ENCODE measurements at regions not wholly inside any gene's neighbourhood (a gene's known extent, or its start where the extent isn't known, plus 50 kb on each side); places are given as distances from the start of the nearest gene placed in this dataset.

DNA sequence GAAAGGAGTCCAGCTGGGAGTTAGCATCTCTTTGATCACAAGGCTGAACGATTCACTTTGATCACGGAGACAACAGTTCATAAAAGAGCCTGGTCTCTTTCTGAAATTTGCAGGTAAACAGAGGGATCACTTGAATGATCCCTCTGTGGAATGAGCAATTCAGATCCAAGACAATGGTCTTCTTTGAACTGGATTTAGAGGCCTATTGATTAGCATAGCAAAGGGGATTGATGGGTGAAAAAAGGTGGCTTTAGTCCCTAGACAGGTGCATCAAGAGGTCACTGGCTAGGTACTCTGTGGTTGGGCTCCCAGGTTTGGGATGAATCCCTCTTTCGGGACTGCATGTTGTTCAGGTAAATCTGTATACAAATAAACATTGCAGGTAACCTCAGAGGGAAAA is 223.8 kb upstream of the TAPT1 start (continued):
- TF ChIP-seq SMAD3 (CRISPR knock-in tag; conservative IDR thresholded peaks at IDR 0.05) = no peak

DNA sequence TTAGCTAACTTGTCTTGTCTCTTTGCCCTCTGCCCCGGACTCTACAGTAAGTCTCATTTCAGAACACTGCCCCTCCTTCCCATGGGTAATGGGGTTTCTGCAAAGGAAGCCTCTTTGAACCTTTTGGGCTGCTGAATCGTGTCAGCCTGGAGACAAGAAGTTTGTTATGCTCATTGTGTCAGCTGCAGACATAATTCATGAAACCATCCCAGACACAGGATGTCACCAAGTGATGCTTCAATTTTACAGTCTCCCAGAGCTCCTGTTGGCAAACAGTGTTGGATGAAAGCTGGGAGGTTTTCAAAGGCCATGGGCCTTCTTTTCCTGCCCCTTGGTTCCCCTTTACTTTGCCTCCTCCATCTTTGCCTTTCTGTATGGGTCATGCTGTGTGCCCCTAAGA is 223.1 kb upstream of the TAPT1 start:
- no peaks in the 10 kb centered on the region for H3K36me3 ChIP-seq (ENCODE audit: control insufficient read depth, insufficient read depth, low read length)
- no peak for ATAC-seq
- BruUV-seq (replicated peaks) = no TSS peak
- ChIA-PET CTCF (ENCODE audit: low intra/inter-chr PET ratio) (no interaction called here), POLR2A (no interaction called here)
- intact Hi-C loops (cut with micrococcal nuclease) (no loop called here), in situ Hi-C loops (cut with MboI) (no loop called here)
- no peaks in the 10 kb centered on the region for H3K4me1 ChIP-seq (replicated peaks in 1 of 2; ENCODE audit: control insufficient read depth in 2 of 2, insufficient read depth in 2 of 2, low read length in 2 of 2)
- H3K9me3 ChIP-seq (replicated peaks; ENCODE audit: control insufficient read depth, insufficient read depth, low read depth, low read length) = no peaks in the 10 kb centered on the region
- TF ChIP-seq ZSCAN32 (CRISPR knock-in tag; IDR thresholded peaks at IDR 0.05) (no peak), JUN (IDR thresholded peaks at IDR 0.05; ENCODE audit: borderline replicate concordance, low read depth, low read length) (no peak), JUN (CRISPR knock-in tag; IDR thresholded peaks at IDR 0.05; ENCODE audit: borderline replicate concordance) (no peak), GTF2F1 (IDR thresholded peaks at IDR 0.05; ENCODE audit: low read depth, low read length) (no peak), SMARCA4 (IDR thresholded peaks at IDR 0.05) (no peak), MBD2 (IDR thresholded peaks at IDR 0.05; ENCODE audit: borderline replicate concordance, low read depth) (no peak), TAF15 (IDR thresholded peaks at IDR 0.05; ENCODE audit: low read depth, low read length) (no peak)
- H2AFZ ChIP-seq (ENCODE audit: low read depth, low read length) = no peak overlapping the region
- no peaks in the 10 kb centered on the region for H4K20me1 ChIP-seq (replicated peaks; ENCODE audit: control insufficient read depth, insufficient read depth, low read length)
- no peak overlapping the region for H3K27ac ChIP-seq (ENCODE audit: extremely low read depth, low read depth, low read length)
- H3K9me1 ChIP-seq (ENCODE audit: control insufficient read depth, insufficient read depth, low read length) = no peaks in the 10 kb centered on the region
- no peak overlapping the region for H3K4me2 ChIP-seq (ENCODE audit: insufficient read depth, low read length)
- 0% methylated on average over 2 of the region's 2 CpGs for WGBS (ENCODE audit: insufficient coverage, low coverage, missing lambda C conversion rate)
- no peak overlapping the region for H3K4me3 ChIP-seq
- no peaks in the 10 kb centered on the region for H3K27me3 ChIP-seq (ENCODE audit: control insufficient read depth in 2 of 2, insufficient read depth in 2 of 2, low read length in 2 of 2)
- H3K9ac ChIP-seq (ENCODE audit: insufficient read depth in 1 of 2, low read depth in 2 of 2, low read length in 2 of 2) = no peak overlapping the region
- FAIRE-seq = no peak
- H3K79me2 ChIP-seq (ENCODE audit: control insufficient read depth, insufficient read depth, low read length) = no peaks in the 10 kb centered on the region
- no peak for DNase-seq (ENCODE audit: extremely low read depth in 1 of 4, low spot score in 3 of 4)
